Suprapubic skin (tissue), 4 donors: ENCODE measurements at regions not wholly inside any gene's neighbourhood (a gene's known extent, or its start where the extent isn't known, plus 50 kb on each side); places are given as distances from the start of the nearest gene placed in this dataset.

Experiments
- DNase-seq, 2 donors: peaks; one replicate each; pipeline ENCODE4 v3.0.0-alpha.2; 2019; ENCODE audit warnings: low spot score in 2 of 2
- H3K27ac ChIP-seq: fragments of 200-600 bp; sonication (generic); one replicate; pipeline ENCODE4 v1.5.1; 2019
- H3K27me3 ChIP-seq: fragments of 200-600 bp; sonication (generic); one replicate; pipeline ENCODE4 v1.5.1; 2019
- H3K36me3 ChIP-seq: fragments of 200-600 bp; sonication (generic); one replicate; pipeline ENCODE4 v1.5.1; 2019
- H3K4me1 ChIP-seq: fragments of 200-600 bp; sonication (generic); one replicate; pipeline ENCODE4 v1.5.1; 2019
- H3K4me3 ChIP-seq: fragments of 200-600 bp; sonication (generic); one replicate; pipeline ENCODE4 v1.5.1; 2019; ENCODE audit warnings: mild to moderate bottlenecking
- H3K9me3 ChIP-seq: fragments of 200-600 bp; sonication (generic); one replicate; pipeline ENCODE4 v1.5.1; 2019
- CTCF ChIP-seq, 2 donors: fragments of 200-600 bp in 1 of 2; fragments of 450-650 bp in 1 of 2; sonication (generic) in 1 of 2; IDR thresholded peaks; one replicate each; pipeline ENCODE4 v1.5.1; 2016 to 2019; ENCODE audit warnings: antibody characterized with exemption in 2 of 2, mild to moderate bottlenecking in 1 of 2, moderate library complexity in 1 of 2
- EP300 ChIP-seq: sonication (generic); formaldehyde crosslinking; IDR thresholded peaks from one replicate; pipeline ENCODE4 v1.6.1; 2017; ENCODE audit warnings: antibody characterized with exemption
- POLR2A ChIP-seq, 2 donors: fragments of 450-650 bp; IDR thresholded peaks; one replicate each; pipeline ENCODE4 v1.6.1; 2017; ENCODE audit warnings: antibody characterized with exemption in 2 of 2, mild to moderate bottlenecking in 2 of 2, moderate library complexity in 2 of 2
- POLR2AphosphoS5 ChIP-seq, 3 donors: sonication (generic); formaldehyde crosslinking; IDR thresholded peaks; one replicate each; pipeline ENCODE4 v1.6.1; 2017; ENCODE audit warnings: antibody characterized with exemption in 3 of 3
- WGBS: methylation state at CpG from one replicate; pipeline ENCODE4 v1.1.5; 2018; 5-methylcytosine and 5-hydroxymethylcytosine counted together

DNA sequence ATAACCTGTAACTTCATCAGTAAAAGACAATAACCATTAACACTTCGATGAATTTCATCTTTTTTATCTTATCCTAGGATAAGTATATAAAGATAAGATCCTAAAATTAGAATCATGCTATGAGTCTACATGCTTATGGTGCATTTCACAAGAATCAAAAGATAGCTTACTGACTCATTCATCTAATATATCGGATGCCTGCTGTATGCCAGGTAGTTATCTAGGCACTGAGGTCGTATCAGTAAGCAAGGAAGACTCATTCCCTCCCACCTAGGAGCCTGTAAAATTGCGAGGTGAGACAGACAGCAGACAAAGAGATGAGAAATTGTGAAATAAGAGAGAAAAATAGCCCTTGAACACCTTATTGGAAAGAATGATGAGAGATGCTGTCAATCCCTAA lies 240.6 kb upstream of the ADAMTSL1 start:
- 61% methylated on average over 4 of the region's 4 CpGs for WGBS
- H3K9me3 ChIP-seq: no peaks in the 10 kb centered on the region
- H3K4me1 ChIP-seq: no peaks in the 10 kb centered on the region

DNA sequence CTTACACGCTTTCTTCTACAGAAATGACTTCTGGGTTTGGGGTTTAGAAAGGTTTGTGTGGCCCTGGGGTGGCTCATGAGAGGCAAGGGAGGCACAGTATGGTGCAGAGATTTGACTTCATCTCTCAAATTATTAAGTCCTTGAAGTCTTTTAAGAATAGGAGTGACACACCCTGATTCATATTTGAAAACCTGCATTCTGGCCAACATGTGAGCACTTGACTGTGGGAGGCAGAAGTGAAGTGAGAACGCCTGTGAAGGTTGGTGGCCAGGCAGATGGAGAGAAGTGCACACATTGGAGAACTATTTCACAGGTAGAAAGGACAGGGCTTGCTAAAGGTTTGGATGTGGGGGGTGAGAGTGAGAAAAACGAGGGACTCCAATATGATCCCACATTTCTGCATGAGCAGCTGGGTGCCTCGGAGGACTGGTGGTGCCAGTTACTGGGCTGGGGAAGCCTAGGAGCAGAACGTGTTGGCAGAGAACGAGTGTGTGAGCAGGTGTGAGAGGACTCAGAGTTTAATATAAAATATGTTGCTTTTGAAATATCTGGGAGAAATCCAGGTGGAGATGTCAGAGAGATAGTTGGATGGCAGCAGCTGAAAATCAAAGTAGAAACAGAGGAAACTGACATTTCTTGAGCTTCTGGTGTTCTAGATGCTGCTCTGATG lies 240.0 kb upstream of the ADAMTSL1 start:
- TF ChIP-seq EP300: no peak
- no peak for TF ChIP-seq POLR2A (IDR thresholded peaks at IDR 0.05)
- TF ChIP-seq CTCF (IDR thresholded peaks at IDR 0.05): no peak
- no peak for TF ChIP-seq POLR2AphosphoS5 (IDR thresholded peaks at IDR 0.05)
- WGBS: 44% methylated on average over 6 of the region's 6 CpGs
- Histone ChIP-seq H3K4me1 (no peaks in the 10 kb centered on the region), H3K4me3 (no peak overlapping the region), H3K36me3 (no peaks in the 10 kb centered on the region), H3K9me3 (no peaks in the 10 kb centered on the region), H3K27ac (no peak overlapping the region), H3K27me3 (no peaks in the 10 kb centered on the region)
- DNase-seq: no peak

More for the DNA sequence above, 240.6 kb upstream of the ADAMTSL1 start:
- Histone ChIP-seq H3K27ac (no peak overlapping the region), H3K27me3 (no peaks in the 10 kb centered on the region), H3K4me3 (no peak overlapping the region), H3K36me3 (no peaks in the 10 kb centered on the region)
- no peak for TF ChIP-seq POLR2AphosphoS5 (IDR thresholded peaks at IDR 0.05)
- no peak for TF ChIP-seq EP300
- DNase-seq: no peak

DNA sequence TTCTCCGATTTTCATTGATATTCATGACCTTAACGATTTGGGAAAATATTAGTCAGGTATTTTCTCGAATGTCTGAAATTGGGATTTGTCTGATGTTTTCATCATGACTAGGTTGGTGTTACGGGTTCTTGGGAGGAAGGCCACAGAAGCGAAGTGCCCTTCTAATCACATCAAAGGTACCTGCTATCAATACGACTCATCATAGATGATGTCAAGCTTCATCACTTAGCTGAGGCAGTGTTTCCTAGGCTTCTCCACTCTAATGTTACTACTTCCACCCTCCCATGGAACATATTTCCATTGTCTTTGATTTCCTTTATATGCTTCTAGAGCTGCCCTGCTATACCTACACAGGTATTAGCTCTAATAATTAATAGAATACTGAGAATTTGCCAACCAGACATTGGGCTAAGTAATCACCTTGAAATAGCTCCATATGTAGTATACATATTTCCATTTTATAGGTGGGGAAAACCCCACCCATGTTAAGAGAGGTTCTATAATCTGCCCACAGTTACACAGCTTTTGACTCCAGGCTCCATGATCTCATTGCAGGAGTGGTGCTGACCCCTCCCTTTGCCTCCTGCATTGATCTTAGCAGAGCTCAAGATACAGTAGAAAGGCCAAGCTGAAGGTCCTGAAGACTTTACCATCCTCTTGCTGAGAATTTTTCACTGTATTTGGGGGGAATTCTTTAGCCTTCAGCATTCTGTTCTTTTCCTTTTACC lies 238.6 kb upstream of the ADAMTSL1 start:
- Histone ChIP-seq H3K36me3 (no peaks in the 10 kb centered on the region), H3K27me3 (no peaks in the 10 kb centered on the region), H3K27ac (no peak overlapping the region), H3K4me1 (no peaks in the 10 kb centered on the region), H3K9me3 (no peaks in the 10 kb centered on the region), H3K4me3 (no peak overlapping the region)
- no peak for DNase-seq
- WGBS: 87% methylated on average over 6 of the region's 6 CpGs
- TF ChIP-seq EP300 (no peak), POLR2A (IDR thresholded peaks at IDR 0.05) (no peak), POLR2AphosphoS5 (IDR thresholded peaks at IDR 0.05) (no peak), CTCF (IDR thresholded peaks at IDR 0.05) (no peak)

- H3K27ac ChIP-seq: no peak overlapping the region
- TF ChIP-seq EP300: no peak
- no peak for TF ChIP-seq POLR2A (IDR thresholded peaks at IDR 0.05)
- no peak for TF ChIP-seq POLR2AphosphoS5 (IDR thresholded peaks at IDR 0.05)
- no peak for TF ChIP-seq CTCF (IDR thresholded peaks at IDR 0.05)
- no peak overlapping the region for H3K4me3 ChIP-seq
- H3K4me1 ChIP-seq: no peaks in the 10 kb centered on the region
- no peaks in the 10 kb centered on the region for H3K9me3 ChIP-seq
- H3K27me3 ChIP-seq: no peaks in the 10 kb centered on the region
- no peaks in the 10 kb centered on the region for H3K36me3 ChIP-seq
- WGBS: 85% methylated on average over 3 of the region's 3 CpGs
- DNase-seq: no peak
Measured at GRCh38 chr9:18236336-18236735, 237.6 kb upstream of the ADAMTSL1 start.

DNA sequence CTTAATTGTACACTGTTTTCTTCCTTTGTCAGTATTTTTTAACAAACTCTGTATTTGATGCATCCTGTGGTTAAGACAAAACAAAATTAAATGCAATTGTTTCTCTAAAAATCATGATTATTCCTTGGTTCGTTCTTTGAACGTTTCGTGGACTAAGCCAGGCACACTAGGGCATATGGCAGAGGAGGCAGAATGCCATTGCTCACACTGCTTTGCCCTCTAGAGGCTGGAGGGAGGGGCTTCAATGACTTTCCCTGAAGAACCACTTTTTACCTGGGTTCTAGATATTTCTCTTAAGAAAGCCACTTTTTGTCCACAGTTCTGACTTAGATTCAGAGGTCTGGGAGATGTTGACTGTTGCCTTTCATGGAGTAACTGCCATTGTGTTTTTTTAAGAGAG lies 236.2 kb upstream of the ADAMTSL1 start:
- Histone ChIP-seq H3K4me1 (no peaks in the 10 kb centered on the region), H3K9me3 (no peaks in the 10 kb centered on the region), H3K4me3 (no peak overlapping the region), H3K27me3 (no peaks in the 10 kb centered on the region), H3K27ac (no peak overlapping the region), H3K36me3 (no peaks in the 10 kb centered on the region)
- DNase-seq: no peak
- no peak for TF ChIP-seq POLR2A (IDR thresholded peaks at IDR 0.05)
- TF ChIP-seq EP300: no peak
- no peak for TF ChIP-seq CTCF (IDR thresholded peaks at IDR 0.05)
- TF ChIP-seq POLR2AphosphoS5 (IDR thresholded peaks at IDR 0.05): no peak
- WGBS: 80% methylated on average over 3 of the region's 3 CpGs
